ENCODE measurements at regions not wholly inside any gene's neighbourhood (a gene's known extent, or its start where the extent isn't known, plus 50 kb on each side); places are given as distances from the start of the nearest gene placed in this dataset.

DNA sequence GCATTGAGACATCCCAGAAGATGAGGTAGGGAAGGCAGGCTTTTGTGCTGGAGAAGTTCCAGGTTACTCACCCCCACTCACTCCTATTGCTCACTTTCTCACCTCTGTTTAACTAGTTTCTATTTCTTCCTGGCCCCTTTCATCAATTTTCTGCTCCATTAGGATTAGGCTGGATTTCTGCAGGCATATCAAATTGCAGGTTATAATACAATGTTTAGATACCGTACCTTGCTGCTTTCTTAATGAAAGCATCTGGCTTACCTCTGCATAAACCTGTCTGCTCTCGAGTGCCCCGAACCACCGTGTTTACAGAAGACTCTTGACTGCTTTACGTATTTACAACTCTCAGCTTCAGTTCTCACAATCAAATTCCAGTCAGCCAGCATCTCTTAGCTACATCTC is 173.7 kb downstream of the ADAMTS15 start:
- no peaks in the 10 kb centered on the region for H3K27me3 ChIP-seq
- H3K4me1 ChIP-seq, result no peaks in the 10 kb centered on the region
- H3K9me3 ChIP-seq, result no peaks in the 10 kb centered on the region
- TF ChIP-seq POLR2AphosphoS5 (IDR thresholded peaks at IDR 0.05), result no peak
- TF ChIP-seq, protein P1, sequence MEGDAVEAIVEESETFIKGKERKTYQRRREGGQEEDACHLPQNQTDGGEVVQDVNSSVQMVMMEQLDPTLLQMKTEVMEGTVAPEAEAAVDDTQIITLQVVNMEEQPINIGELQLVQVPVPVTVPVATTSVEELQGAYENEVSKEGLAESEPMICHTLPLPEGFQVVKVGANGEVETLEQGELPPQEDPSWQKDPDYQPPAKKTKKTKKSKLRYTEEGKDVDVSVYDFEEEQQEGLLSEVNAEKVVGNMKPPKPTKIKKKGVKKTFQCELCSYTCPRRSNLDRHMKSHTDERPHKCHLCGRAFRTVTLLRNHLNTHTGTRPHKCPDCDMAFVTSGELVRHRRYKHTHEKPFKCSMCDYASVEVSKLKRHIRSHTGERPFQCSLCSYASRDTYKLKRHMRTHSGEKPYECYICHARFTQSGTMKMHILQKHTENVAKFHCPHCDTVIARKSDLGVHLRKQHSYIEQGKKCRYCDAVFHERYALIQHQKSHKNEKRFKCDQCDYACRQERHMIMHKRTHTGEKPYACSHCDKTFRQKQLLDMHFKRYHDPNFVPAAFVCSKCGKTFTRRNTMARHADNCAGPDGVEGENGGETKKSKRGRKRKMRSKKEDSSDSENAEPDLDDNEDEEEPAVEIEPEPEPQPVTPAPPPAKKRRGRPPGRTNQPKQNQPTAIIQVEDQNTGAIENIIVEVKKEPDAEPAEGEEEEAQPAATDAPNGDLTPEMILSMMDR (IDR thresholded peaks at IDR 0.05), result no peak
- no peak for TF ChIP-seq POLR2A (IDR thresholded peaks at IDR 0.05)
- H3K27ac ChIP-seq, result no peak overlapping the region
- DNase-seq (ENCODE audit: low spot score in 2 of 2), result no peak
- no peak overlapping the region for H3K4me3 ChIP-seq
- intact Hi-C loops (cut with DNase I; ENCODE audit: low total_unique reads), result no loop called here
- no peaks in the 10 kb centered on the region for H3K36me3 ChIP-seq

DNA sequence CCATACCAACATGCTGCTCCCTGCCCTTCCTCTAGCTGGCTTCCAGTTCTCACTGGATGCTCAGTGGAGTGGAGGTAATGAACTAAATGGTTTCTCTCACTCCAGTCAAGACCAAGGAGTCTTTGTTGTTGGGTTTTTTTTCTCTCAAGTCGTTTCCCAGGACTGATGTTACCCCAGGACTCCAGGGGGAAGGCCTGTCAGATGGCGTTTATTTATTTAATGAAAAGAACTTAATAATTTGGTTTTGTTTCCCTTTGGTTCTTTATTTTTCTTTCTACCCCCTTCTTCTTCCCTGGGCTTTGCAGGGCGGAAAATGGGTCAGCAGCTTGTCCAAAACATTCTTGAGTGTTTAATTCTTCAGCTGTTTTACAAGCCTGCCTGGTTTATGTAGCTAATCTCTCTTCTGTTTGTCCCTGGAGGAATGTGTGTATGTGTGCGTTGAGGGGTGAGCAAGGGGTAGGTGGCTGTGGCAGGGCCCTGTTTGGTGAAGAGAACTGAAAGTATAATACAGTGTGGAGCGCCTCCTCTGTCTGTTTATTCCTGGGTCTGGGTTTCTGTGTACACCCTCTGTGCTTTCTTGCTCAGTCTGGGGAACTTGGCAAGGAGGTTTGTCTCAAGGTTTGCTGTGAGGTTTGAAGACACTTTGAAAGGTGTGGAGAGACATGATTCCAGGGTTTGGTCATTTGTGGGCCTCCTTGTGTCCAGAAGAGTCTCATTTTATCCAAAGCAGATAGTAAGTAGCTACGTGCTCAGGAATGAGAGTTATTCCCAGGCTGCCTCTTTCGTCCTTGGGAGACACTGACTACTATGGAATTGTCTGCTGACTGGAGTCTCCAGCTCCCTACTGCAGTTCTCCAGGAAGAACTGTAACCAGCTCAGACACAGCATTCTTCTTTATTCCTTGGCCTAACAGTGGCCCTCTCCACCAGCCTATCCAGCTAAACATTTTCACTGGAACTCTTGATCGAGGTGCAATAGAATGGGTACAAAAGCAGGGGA is 175.5 kb downstream of the ADAMTS15 start:
- Histone ChIP-seq H3K27ac (no peak overlapping the region), H3K9me3 (no peaks in the 10 kb centered on the region), H3K27me3 (no peaks in the 10 kb centered on the region), H3K36me3 (no peaks in the 10 kb centered on the region), H3K4me1 (no peaks in the 10 kb centered on the region), H3K4me3 (no peak overlapping the region)
- intact Hi-C loops (cut with DNase I; ENCODE audit: low total_unique reads), result no loop called here
- no peak for DNase-seq (ENCODE audit: low spot score in 2 of 2)
- TF ChIP-seq, protein P1 (IDR thresholded peaks at IDR 0.05), result no peak
- no peak for TF ChIP-seq POLR2A (IDR thresholded peaks at IDR 0.05)
- TF ChIP-seq POLR2AphosphoS5 (IDR thresholded peaks at IDR 0.05), result no peak

DNA sequence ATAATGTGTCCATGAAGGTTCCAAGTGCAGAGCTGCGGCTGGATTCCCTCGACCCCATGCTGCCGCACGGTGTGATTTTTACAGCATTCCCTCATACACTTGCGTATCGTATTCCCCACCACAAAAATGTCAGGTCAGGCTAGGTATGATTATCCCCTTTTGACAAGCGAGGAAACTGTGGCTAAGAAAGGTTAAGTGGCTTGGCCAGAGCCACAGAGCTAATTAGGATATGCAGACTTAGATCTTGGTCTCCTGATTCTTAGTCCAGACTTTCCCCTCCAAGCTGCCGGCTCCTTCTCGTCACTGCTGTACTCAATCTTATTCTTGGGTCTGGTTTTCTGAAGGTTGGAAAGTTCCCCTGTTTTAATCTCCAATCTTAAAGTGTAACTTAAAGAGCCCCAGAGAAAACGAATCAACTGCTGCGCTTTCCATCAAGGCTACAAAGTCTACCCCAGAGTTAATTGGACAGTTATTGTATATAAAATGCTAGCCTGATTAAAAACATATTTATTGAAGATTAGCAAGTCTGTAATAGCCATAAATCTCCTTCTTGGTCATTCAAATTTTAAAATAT is 176.6 kb downstream of the ADAMTS15 start:
- no peaks in the 10 kb centered on the region for H3K9me3 ChIP-seq
- H3K27me3 ChIP-seq, result no peaks in the 10 kb centered on the region
- intact Hi-C loops (cut with DNase I; ENCODE audit: low total_unique reads), result no loop called here
- H3K27ac ChIP-seq, result no peak overlapping the region
- no peaks in the 10 kb centered on the region for H3K36me3 ChIP-seq
- H3K4me3 ChIP-seq, result no peak overlapping the region
- H3K4me1 ChIP-seq, result no peaks in the 10 kb centered on the region
- TF ChIP-seq POLR2AphosphoS5 (IDR thresholded peaks at IDR 0.05), result no peak
- no peak for TF ChIP-seq POLR2A (IDR thresholded peaks at IDR 0.05)
- TF ChIP-seq, protein P1 (IDR thresholded peaks at IDR 0.05), result no peak
- DNase-seq (ENCODE audit: low spot score in 2 of 2), result no peak

DNA sequence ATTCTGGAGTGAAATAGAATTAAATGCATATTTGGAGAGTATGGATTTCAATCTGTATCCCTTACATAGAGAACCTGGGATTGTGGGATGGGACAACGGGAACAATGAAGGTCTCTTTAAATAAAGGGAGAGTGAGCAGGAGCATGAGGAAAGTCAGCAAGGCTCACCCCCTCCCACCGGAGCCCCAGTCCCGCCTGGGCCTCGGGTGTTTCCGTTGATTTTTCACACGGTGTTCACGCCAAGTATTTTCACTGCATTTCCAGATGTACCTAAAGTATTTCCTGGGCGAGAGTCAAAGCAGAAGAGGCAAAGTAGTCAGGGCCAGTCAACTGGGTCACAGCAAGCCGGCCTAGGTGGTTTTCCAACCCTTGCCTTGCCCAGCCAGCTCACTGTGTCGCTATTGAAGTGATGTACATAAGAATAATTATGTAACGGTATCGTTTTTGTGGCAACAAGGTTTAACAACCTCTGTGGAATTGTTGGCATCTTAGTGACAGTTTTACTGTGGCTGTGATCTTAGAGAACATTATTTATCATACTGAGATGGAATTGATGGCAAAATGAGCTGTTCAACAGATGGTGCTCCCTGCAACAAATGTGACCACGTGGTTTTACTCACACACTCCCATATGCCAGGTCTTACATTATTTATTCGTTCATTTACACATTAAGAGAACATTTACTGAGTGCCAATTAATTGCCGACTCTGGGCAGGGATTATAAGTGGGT is 177.3 kb downstream of the ADAMTS15 start:
- H3K27ac ChIP-seq, result no peak overlapping the region
- intact Hi-C loops (cut with DNase I; ENCODE audit: low total_unique reads), result no loop called here
- no peaks in the 10 kb centered on the region for H3K4me1 ChIP-seq
- TF ChIP-seq POLR2AphosphoS5 (IDR thresholded peaks at IDR 0.05), result no peak
- no peak for TF ChIP-seq POLR2A (IDR thresholded peaks at IDR 0.05)
- TF ChIP-seq, protein P1 (IDR thresholded peaks at IDR 0.05), result no peak
- no peak for DNase-seq (ENCODE audit: low spot score in 2 of 2)
- no peaks in the 10 kb centered on the region for H3K36me3 ChIP-seq
- no peaks in the 10 kb centered on the region for H3K9me3 ChIP-seq
- no peaks in the 10 kb centered on the region for H3K27me3 ChIP-seq
- H3K4me3 ChIP-seq, result no peak overlapping the region
